HUES64 (cell line): ENCODE measurements at regions not wholly inside any gene's neighbourhood (a gene's known extent, or its start where the extent isn't known, plus 50 kb on each side); places are given as distances from the start of the nearest gene placed in this dataset.

Source experiments
- H3K27ac ChIP-seq: 2 replicates; pipeline ENCODE4 v1.7.0; 2013; ENCODE audit warnings: low read depth, low read length, inconsistent platforms
- H3K27me3 ChIP-seq: 2 replicates; pipeline ENCODE4 v1.6.1; 2013; ENCODE audit warnings: mild to moderate bottlenecking, low read length; ENCODE audit not compliant: insufficient read depth
- H3K36me3 ChIP-seq: 2 replicates; pipeline ENCODE4 v1.6.1; 2013; ENCODE audit warnings: mild to moderate bottlenecking, low read length; ENCODE audit not compliant: insufficient read depth
- H3K4me1 ChIP-seq: 2 replicates; pipeline ENCODE4 v1.6.1; 2013; ENCODE audit warnings: mild to moderate bottlenecking, low read length, moderate library complexity; ENCODE audit not compliant: insufficient read depth
- H3K4me3 ChIP-seq: 2 replicates; pipeline ENCODE4 v1.5.1; 2013; ENCODE audit warnings: mild to moderate bottlenecking, low read length, moderate library complexity
- H3K9ac ChIP-seq: 2 replicates; pipeline ENCODE4 v1.6.1; 2013; ENCODE audit warnings: mild to moderate bottlenecking, low read depth, low read length
- H3K9me3 ChIP-seq: 2 replicates; pipeline ENCODE4 v1.6.1; 2013; ENCODE audit warnings: low read depth, low read length; ENCODE audit not compliant: insufficient read depth
- WGBS: fragments of 150-250, 120-280 bp; methylation state at CpG from one replicate; pipeline ENCODE4 v1.1.7; 2013; ENCODE audit warnings: missing lambda C conversion rate; 5-methylcytosine and 5-hydroxymethylcytosine counted together

- Histone ChIP-seq H3K9me3 (no peaks in the 10 kb centered on the region), H3K4me1 (no peaks in the 10 kb centered on the region), H3K9ac (no peak overlapping the region), H3K4me3 (no peak overlapping the region), H3K36me3 (no peaks in the 10 kb centered on the region), H3K27me3 (peaks cover 24% of the 10 kb centered on the region), H3K27ac (no peak overlapping the region)
- WGBS = 100% methylated on average over 1 of the region's 1 CpG
Observed at GRCh38 chr13:87736849-87737385, 65.7 kb downstream of the SLITRK5 start.

GRCh38 chr13:87754097-87754496 lies 82.9 kb downstream of the SLITRK5 start:
- Histone ChIP-seq H3K27ac (no peak overlapping the region), H3K4me1 (no peaks in the 10 kb centered on the region), H3K4me3 (no peak overlapping the region), H3K36me3 (no peaks in the 10 kb centered on the region), H3K27me3 (no peaks in the 10 kb centered on the region), H3K9ac (no peak overlapping the region), H3K9me3 (no peaks in the 10 kb centered on the region)
- WGBS = 88% methylated on average over 1 of the region's 1 CpG

- Histone ChIP-seq H3K4me3 (no peak overlapping the region), H3K27ac (no peak overlapping the region), H3K36me3 (no peaks in the 10 kb centered on the region), H3K9ac (no peak overlapping the region), H3K9me3 (no peaks in the 10 kb centered on the region), H3K27me3 (no peaks in the 10 kb centered on the region), H3K4me1 (no peaks in the 10 kb centered on the region)
- 72% methylated on average over 4 of the region's 4 CpGs for WGBS
Observed at GRCh38 chr13:87769445-87769844, 98.3 kb downstream of the SLITRK5 start.

- Histone ChIP-seq H3K36me3 (no peaks in the 10 kb centered on the region), H3K9me3 (no peaks in the 10 kb centered on the region), H3K4me1 (peaks cover 3% of the 10 kb centered on the region; the same call in 1 of the 2 replicates), H3K9ac (no peak overlapping the region), H3K4me3 (no peak overlapping the region), H3K27me3 (peaks cover 4% of the 10 kb centered on the region; the same call in 1 of the 2 replicates), H3K27ac (no peak overlapping the region)
- WGBS = 19% methylated on average over 3 of the region's 3 CpGs
Observed at GRCh38 chr13:87777387-87777786, 106.2 kb downstream of the SLITRK5 start.

- H3K9ac ChIP-seq = no peak overlapping the region
Observed at GRCh38 chr13:87778128-87778527, 107.0 kb downstream of the SLITRK5 start.

GRCh38 chr13:87779426-87779825 lies 108.3 kb downstream of the SLITRK5 start:
- WGBS = 100% methylated on average over 1 of the region's 1 CpG
- no peaks in the 10 kb centered on the region for H3K36me3 ChIP-seq

More at GRCh38 chr13:87778128-87778527, 107.0 kb downstream of the SLITRK5 start:
- peaks cover 3% of the 10 kb centered on the region; the same call in 1 of the 2 replicates for H3K4me1 ChIP-seq
- peaks cover 4% of the 10 kb centered on the region; the same call in 1 of the 2 replicates for H3K27me3 ChIP-seq
- H3K9me3 ChIP-seq = no peaks in the 10 kb centered on the region
- H3K36me3 ChIP-seq = no peaks in the 10 kb centered on the region
- 92% methylated on average over 3 of the region's 3 CpGs for WGBS
- H3K4me3 ChIP-seq = no peak overlapping the region
- H3K27ac ChIP-seq = no peak overlapping the region

GRCh38 chr13:87783366-87783765 lies 112.2 kb downstream of the SLITRK5 start:
- H3K36me3 ChIP-seq = no peaks in the 10 kb centered on the region
- no peak overlapping the region for H3K9ac ChIP-seq
- H3K9me3 ChIP-seq = no peaks in the 10 kb centered on the region
- no peaks in the 10 kb centered on the region for H3K4me1 ChIP-seq
- no peak overlapping the region for H3K4me3 ChIP-seq
- H3K27ac ChIP-seq = no peak overlapping the region
- WGBS = 94% methylated on average over 4 of the region's 5 CpGs
- no peaks in the 10 kb centered on the region for H3K27me3 ChIP-seq

More at GRCh38 chr13:87779426-87779825, 108.3 kb downstream of the SLITRK5 start:
- Histone ChIP-seq H3K9me3 (no peaks in the 10 kb centered on the region), H3K4me3 (no peak overlapping the region), H3K27ac (no peak overlapping the region), H3K4me1 (peaks cover 3% of the 10 kb centered on the region; the same call in 1 of the 2 replicates), H3K9ac (no peak overlapping the region), H3K27me3 (peaks cover 4% of the 10 kb centered on the region; the same call in 1 of the 2 replicates)

- Histone ChIP-seq H3K9ac (no peak overlapping the region), H3K4me3 (no peak overlapping the region), H3K36me3 (no peaks in the 10 kb centered on the region), H3K4me1 (no peaks in the 10 kb centered on the region), H3K27me3 (no peaks in the 10 kb centered on the region), H3K9me3 (no peaks in the 10 kb centered on the region), H3K27ac (no peak overlapping the region)
- whole genome bisulfite sequencing = 100% methylated on average over 1 of the region's 4 CpGs
Observed at GRCh38 chr13:87788363-87788762, 117.2 kb downstream of the SLITRK5 start.

GRCh38 chr13:87792878-87793277 lies 121.7 kb downstream of the SLITRK5 start:
- no peaks in the 10 kb centered on the region for H3K4me1 ChIP-seq
- 62% methylated on average over 6 of the region's 6 CpGs for WGBS
- no peak overlapping the region for H3K4me3 ChIP-seq

GRCh38 chr13:87798536-87798935 lies 127.4 kb downstream of the SLITRK5 start:
- 90% methylated on average over 1 of the region's 2 CpGs for WGBS
- Histone ChIP-seq H3K36me3 (no peaks in the 10 kb centered on the region), H3K4me3 (no peak overlapping the region), H3K4me1 (no peaks in the 10 kb centered on the region), H3K27me3 (no peaks in the 10 kb centered on the region), H3K27ac (no peak overlapping the region), H3K9me3 (no peaks in the 10 kb centered on the region), H3K9ac (no peak overlapping the region)

More at GRCh38 chr13:87792878-87793277, 121.7 kb downstream of the SLITRK5 start:
- H3K9me3 ChIP-seq = no peaks in the 10 kb centered on the region
- H3K36me3 ChIP-seq = no peaks in the 10 kb centered on the region
- H3K9ac ChIP-seq = no peak overlapping the region
- no peak overlapping the region for H3K27ac ChIP-seq
- no peaks in the 10 kb centered on the region for H3K27me3 ChIP-seq

- Histone ChIP-seq H3K27ac (no peak overlapping the region), H3K9ac (no peak overlapping the region), H3K4me3 (peak overlapping the region; percentile 55), H3K9me3 (no peaks in the 10 kb centered on the region), H3K27me3 (no peaks in the 10 kb centered on the region), H3K36me3 (no peaks in the 10 kb centered on the region), H3K4me1 (no peaks in the 10 kb centered on the region)
- 74% methylated on average over 13 of the region's 13 CpGs for WGBS
Observed at GRCh38 chr13:87810391-87810801, 139.2 kb downstream of the SLITRK5 start.

- H3K36me3 ChIP-seq = no peaks in the 10 kb centered on the region
- WGBS = 93% methylated on average over 14 of the region's 14 CpGs
- no peaks in the 10 kb centered on the region for H3K4me1 ChIP-seq
- no peaks in the 10 kb centered on the region for H3K9me3 ChIP-seq
- no peak overlapping the region for H3K27ac ChIP-seq
- no peak overlapping the region for H3K4me3 ChIP-seq
- no peaks in the 10 kb centered on the region for H3K27me3 ChIP-seq
- H3K9ac ChIP-seq = no peak overlapping the region
Observed at GRCh38 chr13:87810920-87811344, 139.8 kb downstream of the SLITRK5 start.
